C4-2B (cell line): ENCODE measurements at regions not wholly inside any gene's neighbourhood (a gene's known extent, or its start where the extent isn't known, plus 50 kb on each side); places are given as distances from the start of the nearest gene placed in this dataset.

Experiments used
- H3K27ac ChIP-seq: fragments of 450-650 bp; 2 replicates; pipeline ENCODE4 v1.5.1; 2017
- ZFX ChIP-seq: fragments of 450-650 bp; IDR thresholded peaks from 2 replicates; pipeline ENCODE4 v1.6.1; 2017
- TF ChIP-seq, protein P1 (sequence below): fragments of 450-650 bp; conservative IDR thresholded peaks from 2 replicates; pipeline ENCODE4 v1.5.1; 2017; ENCODE audit warnings: mild to moderate bottlenecking

GRCh38 chr2:8152392-8153257, 529.2 kb upstream of the ID2 start:
- no peak overlapping the region for H3K27ac ChIP-seq
- TF ChIP-seq ZFX: no peak
- TF ChIP-seq, protein P1, sequence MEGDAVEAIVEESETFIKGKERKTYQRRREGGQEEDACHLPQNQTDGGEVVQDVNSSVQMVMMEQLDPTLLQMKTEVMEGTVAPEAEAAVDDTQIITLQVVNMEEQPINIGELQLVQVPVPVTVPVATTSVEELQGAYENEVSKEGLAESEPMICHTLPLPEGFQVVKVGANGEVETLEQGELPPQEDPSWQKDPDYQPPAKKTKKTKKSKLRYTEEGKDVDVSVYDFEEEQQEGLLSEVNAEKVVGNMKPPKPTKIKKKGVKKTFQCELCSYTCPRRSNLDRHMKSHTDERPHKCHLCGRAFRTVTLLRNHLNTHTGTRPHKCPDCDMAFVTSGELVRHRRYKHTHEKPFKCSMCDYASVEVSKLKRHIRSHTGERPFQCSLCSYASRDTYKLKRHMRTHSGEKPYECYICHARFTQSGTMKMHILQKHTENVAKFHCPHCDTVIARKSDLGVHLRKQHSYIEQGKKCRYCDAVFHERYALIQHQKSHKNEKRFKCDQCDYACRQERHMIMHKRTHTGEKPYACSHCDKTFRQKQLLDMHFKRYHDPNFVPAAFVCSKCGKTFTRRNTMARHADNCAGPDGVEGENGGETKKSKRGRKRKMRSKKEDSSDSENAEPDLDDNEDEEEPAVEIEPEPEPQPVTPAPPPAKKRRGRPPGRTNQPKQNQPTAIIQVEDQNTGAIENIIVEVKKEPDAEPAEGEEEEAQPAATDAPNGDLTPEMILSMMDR: no peak

DNA sequence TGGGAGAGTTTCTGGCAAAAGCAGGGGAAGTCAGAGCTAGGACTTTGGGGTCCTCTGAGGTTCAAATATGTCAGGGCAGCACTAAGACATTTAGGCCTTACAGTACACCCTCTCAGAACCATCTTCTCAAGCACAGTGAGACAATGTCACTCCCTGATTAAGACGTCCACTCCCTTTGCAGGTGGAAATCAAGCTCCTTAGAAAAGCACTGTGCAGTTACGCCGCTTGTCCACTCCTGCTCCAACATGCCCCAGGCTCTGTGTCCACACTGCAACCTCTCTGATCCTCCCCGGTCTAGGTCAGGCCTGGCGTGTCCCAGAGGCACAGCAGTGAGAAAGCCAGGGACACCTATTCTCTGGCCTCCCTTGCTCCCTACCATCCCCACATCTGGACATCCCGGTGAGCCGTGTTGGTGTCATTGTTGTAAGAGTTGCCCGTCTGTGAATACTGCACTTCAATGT, 528.6 kb upstream of the ID2 start:
- TF ChIP-seq, protein P1: no peak
- TF ChIP-seq ZFX: no peak
- no peak overlapping the region for H3K27ac ChIP-seq

DNA sequence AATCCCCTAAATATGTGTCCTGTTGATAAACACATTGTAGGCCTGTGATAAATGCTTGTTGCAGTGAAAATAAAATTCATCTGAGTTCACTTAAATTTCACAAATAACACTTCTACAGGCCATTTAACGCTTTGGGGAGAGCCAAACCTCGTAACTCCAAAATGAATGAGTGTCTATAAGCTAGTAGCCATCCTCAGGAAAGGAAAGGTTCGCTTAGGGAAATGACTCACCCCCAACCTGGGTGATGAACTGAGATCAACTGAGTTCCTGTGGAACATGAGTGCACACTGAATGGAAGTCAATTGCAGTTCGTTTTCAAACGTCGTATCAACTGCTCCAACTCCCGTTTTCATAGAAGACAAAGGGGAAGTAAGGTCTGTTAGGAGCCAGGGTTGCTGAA, 527.6 kb upstream of the ID2 start:
- H3K27ac ChIP-seq: no peak overlapping the region
- TF ChIP-seq ZFX: no peak
- TF ChIP-seq, protein P1: no peak

- TF ChIP-seq, protein P1: no peak
- no peak for TF ChIP-seq ZFX
- H3K27ac ChIP-seq: no peak overlapping the region
Measured at GRCh38 chr2:8154936-8155335, 526.9 kb upstream of the ID2 start.

DNA sequence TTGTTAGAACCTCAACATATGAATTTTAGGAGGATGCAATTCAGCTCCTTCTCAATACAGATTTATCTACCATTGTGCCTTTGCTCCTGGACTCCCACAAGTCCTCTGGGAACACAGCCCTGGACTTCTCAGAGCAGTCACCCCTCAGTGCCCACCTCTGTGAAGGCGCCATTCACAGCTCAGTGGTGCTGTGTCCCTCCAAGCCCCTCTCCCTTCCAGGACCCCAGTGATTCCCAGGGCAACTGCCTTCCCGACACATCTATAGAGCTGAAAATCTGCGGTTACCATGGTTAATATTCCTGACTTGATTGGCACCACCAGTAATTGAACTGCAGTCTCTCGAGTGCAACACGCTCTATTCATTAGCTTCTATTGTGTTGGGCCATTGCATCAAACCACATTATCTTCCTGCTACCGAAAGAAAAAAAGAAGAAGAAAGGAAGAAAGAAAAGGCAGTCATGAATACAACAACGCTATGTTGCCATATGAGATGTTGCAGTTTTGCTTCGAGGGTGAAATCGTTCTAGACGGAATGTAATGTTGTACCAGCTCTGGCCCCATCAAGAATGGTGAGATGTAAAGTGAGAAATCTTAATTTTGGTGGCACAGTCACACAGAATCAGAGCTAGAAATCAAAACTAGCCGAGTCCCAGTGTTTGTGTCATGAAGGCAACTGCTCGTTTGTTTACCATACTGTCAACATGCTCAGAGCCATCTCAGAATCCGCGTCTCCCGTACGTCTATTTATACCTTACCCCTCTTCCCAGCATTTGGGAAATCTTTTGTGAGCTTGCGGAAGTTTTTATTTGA, 524.0 kb upstream of the ID2 start:
- H3K27ac ChIP-seq: no peak overlapping the region
- no peak for TF ChIP-seq ZFX
- TF ChIP-seq, protein P1: no peak

- H3K27ac ChIP-seq: no peak overlapping the region
- TF ChIP-seq, protein P1: no peak
- no peak for TF ChIP-seq ZFX
Measured at GRCh38 chr2:8158711-8159110, 523.1 kb upstream of the ID2 start.
